Parathyroid adenoma (tissue), 2 donors: ENCODE measurements at regions not wholly inside any gene's neighbourhood (a gene's known extent, or its start where the extent isn't known, plus 50 kb on each side); places are given as distances from the start of the nearest gene placed in this dataset.

ENCODE experiments used
- H2AFZ ChIP-seq: fragments of 300-600 bp; sonication (generic); one replicate; pipeline ENCODE4 v1.7.0; 2017; ENCODE audit warnings: antibody characterized with exemption, mild to moderate bottlenecking
- H3K27ac ChIP-seq: fragments of 300-600 bp; sonication (generic); one replicate; pipeline ENCODE4 v1.7.0; 2017
- H3K27me3 ChIP-seq: fragments of 300-600 bp; sonication (generic); one replicate; pipeline ENCODE4 v1.7.0; 2017; ENCODE audit warnings: low read length; ENCODE audit not compliant: control insufficient read depth, insufficient read depth
- H3K36me3 ChIP-seq: fragments of 300-600 bp; sonication (generic); one replicate; pipeline ENCODE4 v1.7.0; 2017; ENCODE audit warnings: low read length; ENCODE audit not compliant: control insufficient read depth, insufficient read depth
- H3K4me1 ChIP-seq: fragments of 300-600 bp; sonication (generic); one replicate; pipeline ENCODE4 v1.7.0; 2017; ENCODE audit warnings: control low read depth
- H3K4me2 ChIP-seq: fragments of 300-600 bp; sonication (generic); one replicate; pipeline ENCODE4 v1.7.0; 2017; ENCODE audit warnings: low read length
- H3K4me3 ChIP-seq: fragments of 300-600 bp; sonication (generic); one replicate; pipeline ENCODE4 v1.7.0; 2017; ENCODE audit warnings: low read depth, low read length
- H3K79me2 ChIP-seq: fragments of 300-600 bp; sonication (generic); one replicate; pipeline ENCODE4 v1.7.0; 2017; ENCODE audit warnings: control low read depth
- H3K9ac ChIP-seq: fragments of 300-600 bp; sonication (generic); one replicate; pipeline ENCODE4 v1.7.0; 2017; ENCODE audit warnings: mild to moderate bottlenecking
- H3K9me3 ChIP-seq: fragments of 300-600 bp; sonication (generic); one replicate; pipeline ENCODE4 v1.7.0; 2017; ENCODE audit warnings: low read length; ENCODE audit not compliant: control insufficient read depth
- CTCF ChIP-seq: fragments of 300-600 bp; sonication (generic); IDR thresholded peaks from one replicate; pipeline ENCODE4 v1.7.0; 2017; ENCODE audit warnings: antibody characterized with exemption, mild to moderate bottlenecking
- donor health status: primary hyperparathyroidism.

GRCh38 chr15:81915990-81916389 is 129.8 kb downstream of the MEX3B start:
- no peak for TF ChIP-seq CTCF
- Histone ChIP-seq H3K9me3 (no peaks in the 10 kb centered on the region), H2AFZ (no peak overlapping the region), H3K79me2 (no peaks in the 10 kb centered on the region), H3K4me1 (no peaks in the 10 kb centered on the region), H3K9ac (no peak overlapping the region), H3K27me3 (no peaks in the 10 kb centered on the region), H3K27ac (no peak overlapping the region), H3K4me2 (no peak overlapping the region), H3K4me3 (no peak overlapping the region), H3K36me3 (no peaks in the 10 kb centered on the region)

- no peak overlapping the region for H3K27ac ChIP-seq
- H3K4me2 ChIP-seq = no peak overlapping the region
- no peak for TF ChIP-seq CTCF
- H3K9ac ChIP-seq = no peak overlapping the region
- no peak overlapping the region for H3K4me3 ChIP-seq
- no peaks in the 10 kb centered on the region for H3K79me2 ChIP-seq
- H3K9me3 ChIP-seq = no peaks in the 10 kb centered on the region
- no peaks in the 10 kb centered on the region for H3K36me3 ChIP-seq
- no peak overlapping the region for H2AFZ ChIP-seq
- H3K4me1 ChIP-seq = no peaks in the 10 kb centered on the region
- no peaks in the 10 kb centered on the region for H3K27me3 ChIP-seq
Observed at GRCh38 chr15:81914734-81915256, 131.0 kb downstream of the MEX3B start.

- Histone ChIP-seq H3K9ac (no peak overlapping the region), H3K79me2 (no peaks in the 10 kb centered on the region), H3K4me1 (no peaks in the 10 kb centered on the region), H3K4me2 (no peak overlapping the region), H3K27me3 (no peaks in the 10 kb centered on the region), H3K36me3 (no peaks in the 10 kb centered on the region), H2AFZ (no peak overlapping the region), H3K9me3 (no peaks in the 10 kb centered on the region), H3K4me3 (no peak overlapping the region), H3K27ac (no peak overlapping the region)
- TF ChIP-seq CTCF = no peak
Observed at GRCh38 chr15:81914333-81914732, 131.5 kb downstream of the MEX3B start.

GRCh38 chr15:81911022-81911971 is 134.5 kb downstream of the MEX3B start:
- H3K4me3 ChIP-seq = no peak overlapping the region
- H3K9me3 ChIP-seq = no peaks in the 10 kb centered on the region
- H3K4me1 ChIP-seq = no peaks in the 10 kb centered on the region
- no peaks in the 10 kb centered on the region for H3K79me2 ChIP-seq
- no peaks in the 10 kb centered on the region for H3K27me3 ChIP-seq
- H2AFZ ChIP-seq = no peak overlapping the region
- TF ChIP-seq CTCF = no peak
- no peak overlapping the region for H3K9ac ChIP-seq
- H3K27ac ChIP-seq = no peak overlapping the region
- no peaks in the 10 kb centered on the region for H3K36me3 ChIP-seq
- no peak overlapping the region for H3K4me2 ChIP-seq
